ENCODE measurements at regions not wholly inside any gene's neighbourhood (a gene's known extent, or its start where the extent isn't known, plus 50 kb on each side); places are given as distances from the start of the nearest gene placed in this dataset.
A peak's percentile ranks its signal among the peaks of the same experiment; 100 is the strongest.

DNA sequence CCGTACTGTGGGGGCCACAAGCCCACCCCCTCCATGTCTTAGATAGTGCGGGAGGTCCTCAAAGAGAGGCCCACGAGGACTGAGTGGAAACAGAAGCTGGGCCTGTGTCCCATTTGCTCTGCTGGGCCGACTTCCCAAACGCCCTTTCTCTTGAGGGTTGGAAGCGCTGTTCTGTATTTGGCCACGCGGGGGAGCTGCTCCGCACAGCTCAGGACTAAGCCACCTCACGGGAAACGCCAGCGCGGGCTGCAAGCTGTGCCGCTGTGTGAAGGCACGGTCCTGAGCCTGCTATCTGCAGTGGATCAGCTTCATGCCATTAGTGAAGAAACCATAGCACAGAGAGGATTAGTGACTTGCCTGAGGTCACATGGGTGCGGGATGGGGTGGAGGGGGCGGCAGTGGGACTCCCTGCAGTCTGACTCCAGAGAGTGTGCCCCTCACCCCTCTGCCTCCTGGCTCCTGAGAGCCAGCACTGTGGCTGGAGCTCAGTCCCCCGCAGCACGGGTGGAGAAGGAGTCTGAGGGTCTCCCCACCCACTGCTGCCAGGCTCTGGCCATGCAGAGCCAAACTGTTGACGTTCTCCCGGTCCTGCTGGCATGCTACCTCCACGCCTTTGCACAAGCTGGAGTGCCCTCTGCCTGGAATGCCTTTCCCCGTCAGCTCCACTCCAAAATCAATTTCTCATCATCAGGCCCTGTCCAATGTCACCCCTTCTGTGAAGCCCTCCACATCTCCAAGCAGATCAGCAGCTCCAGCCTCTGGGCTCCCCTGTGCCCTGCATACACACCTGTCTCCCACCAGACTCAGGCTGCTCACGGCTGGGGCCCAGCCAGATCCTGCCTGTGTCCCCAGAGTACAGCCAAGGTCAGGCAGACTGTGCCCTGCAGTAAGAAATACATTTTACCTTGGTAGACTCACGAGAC lies 51.5 kb upstream of the LRRC32 start:
- peak; percentile 78 for DNase-seq (ENCODE audit: low read depth)

DNA sequence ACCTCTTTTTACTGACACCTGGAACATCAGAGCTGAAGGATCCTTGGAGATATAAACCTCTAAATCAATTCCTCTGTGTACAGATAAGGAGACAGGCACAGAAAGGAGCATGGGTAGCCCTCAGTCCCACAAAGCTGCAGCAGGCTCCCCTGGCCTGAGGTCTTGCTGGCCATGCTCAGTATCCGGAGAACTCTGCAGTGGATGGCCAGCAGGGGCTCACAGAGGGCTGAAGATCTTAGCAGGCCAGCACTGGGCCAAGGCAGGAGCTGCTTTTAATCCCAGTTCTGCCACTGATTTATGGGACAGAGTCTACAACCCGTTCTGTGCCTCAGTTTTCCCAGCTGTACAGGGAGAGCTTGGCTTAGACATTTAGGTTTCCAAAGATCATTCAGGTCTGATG lies 52.6 kb upstream of the LRRC32 start:
- DNase-seq (ENCODE audit: low read depth) = no peak

DNA sequence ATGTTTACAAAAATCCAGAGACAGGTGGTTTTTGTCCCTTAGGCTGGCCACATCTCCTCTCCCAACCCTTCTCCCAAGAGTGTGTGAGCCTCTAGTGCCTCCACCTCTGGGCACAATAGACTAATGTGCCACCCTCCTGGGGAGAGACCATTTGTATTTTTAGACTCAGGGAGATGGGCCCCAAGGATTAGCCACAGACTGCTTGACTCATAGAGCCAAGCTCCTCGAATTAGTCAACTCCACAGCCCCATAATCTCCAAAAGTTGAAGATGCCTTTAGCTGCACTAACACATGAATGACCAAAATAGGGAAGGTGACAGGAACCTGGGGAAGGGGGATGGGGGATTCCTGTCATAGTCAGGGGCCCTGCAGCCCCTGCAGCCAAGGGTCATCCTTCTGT lies 53.0 kb upstream of the LRRC32 start:
- DNase-seq (ENCODE audit: low read depth) = no peak

DNA sequence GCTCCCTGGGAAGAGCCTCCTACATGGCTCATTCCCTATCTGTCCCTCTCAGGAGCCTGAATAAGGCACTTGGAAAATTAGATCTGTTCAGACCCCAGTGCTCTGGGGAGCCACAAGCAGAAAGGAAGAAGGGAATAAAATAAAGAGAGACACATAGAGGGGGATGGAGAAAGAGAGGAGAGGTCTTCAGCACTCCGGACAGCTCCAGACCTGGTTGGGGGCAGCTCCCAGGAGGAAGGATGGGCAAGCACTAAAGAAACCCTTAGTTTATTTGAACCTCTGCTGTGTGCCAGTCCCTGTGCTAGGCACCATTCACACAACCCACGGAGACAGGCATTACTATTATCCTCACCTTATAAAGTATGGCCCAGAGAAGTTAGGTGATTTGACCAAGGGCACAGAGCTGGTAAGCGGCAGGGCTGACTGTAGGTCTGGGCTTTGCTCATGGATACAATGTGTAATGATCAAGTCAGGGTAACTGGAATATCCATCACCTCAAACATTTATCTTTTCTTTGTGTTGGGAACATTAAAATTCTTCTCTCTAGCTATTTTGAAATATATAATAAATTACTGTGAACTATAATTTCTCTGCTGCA lies 53.7 kb upstream of the LRRC32 start:
- DNase-seq (ENCODE audit: low read depth) = no peak

DNA sequence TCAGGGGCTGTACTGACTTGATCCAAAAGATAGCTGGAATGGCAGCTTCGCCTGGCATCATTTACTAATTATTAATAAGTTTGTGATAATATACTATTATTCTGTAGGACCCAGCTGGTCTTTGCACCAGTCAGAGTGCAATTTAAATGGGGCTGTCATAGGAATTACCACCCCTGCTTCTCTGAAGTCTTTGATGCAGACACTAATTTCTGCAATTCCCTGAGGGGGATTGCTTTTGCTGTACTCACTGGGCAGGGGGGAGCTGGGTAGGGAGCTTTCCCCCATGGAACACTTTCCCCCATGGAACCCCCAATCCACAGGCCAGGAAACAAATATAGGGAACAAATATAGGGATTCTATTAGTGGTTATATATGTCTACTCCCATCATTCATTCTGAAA lies 54.9 kb upstream of the TSKU start:
- no peak for DNase-seq (ENCODE audit: low read depth)

DNA sequence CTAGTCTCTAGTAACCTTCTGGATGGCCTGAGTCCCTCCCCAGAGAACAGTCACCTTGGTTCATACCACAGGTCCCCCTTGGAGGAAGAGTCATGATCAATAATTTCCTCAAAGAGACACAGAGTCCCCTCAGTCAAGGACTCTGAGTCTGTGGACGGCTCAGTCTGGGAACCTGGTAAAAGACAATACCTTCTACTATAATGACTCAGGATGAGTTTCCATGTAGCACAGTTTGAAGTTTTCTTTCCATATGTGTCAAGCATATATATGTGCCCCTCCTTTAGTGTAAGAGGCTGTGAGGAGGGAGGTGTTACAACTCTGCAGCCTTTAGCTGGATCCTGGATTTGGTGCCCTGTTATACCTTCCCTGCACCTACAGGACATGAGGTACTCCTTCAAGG lies 54.4 kb upstream of the TSKU start:
- no peak for DNase-seq (ENCODE audit: low read depth)

DNA sequence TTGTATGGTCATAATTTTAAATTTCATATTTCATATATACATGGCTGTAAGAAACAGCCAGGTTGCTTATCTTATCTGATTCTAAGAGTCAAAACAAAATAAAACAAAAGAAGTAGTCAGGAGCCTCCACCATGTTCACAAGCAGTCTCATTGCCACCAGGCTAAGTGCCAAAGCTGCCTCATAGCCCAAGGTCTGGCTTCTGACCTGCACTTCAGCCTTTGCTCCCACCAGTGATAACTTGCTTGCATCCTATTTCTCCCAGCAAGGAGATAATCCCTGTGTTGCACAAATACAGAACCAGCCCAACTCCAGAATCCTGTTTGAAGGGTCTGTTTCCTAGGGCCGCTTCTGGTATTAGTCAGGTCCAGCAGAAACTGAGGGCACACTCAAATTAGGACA lies 53.9 kb upstream of the TSKU start:
- DNase-seq (ENCODE audit: low read depth) = no peak

DNA sequence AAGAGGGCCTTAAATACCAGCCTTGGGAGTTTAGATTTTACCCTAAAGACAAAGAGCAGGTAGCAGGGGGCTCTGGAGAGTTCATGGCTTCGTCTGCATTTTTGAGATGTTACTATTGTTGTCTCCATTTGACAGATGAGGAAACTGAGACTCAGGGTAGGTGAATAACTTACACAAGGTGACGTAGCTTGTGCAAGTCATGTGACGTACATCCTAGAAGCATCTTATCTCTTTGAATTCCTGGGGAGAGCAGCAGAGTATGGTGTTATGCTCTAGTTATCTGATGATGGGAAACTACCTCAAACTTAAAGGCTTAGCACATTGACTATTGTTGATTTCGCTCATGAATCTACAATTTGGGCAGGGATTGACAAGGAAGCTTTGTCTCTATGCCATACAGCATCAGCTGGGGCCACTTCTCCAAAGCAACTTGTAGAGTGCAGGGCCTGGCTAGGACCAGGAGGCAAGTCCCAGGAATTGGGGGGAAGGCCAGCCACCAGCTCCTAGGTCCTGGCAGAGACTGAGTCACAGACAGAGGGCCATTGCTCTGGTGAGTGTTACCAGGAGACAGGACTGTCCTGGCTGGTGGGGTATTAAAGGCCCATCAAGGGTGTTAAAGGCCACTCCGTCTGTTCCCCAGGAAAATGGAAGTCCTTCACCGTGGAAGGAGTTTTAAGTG lies 52.1 kb upstream of the TSKU start:
- no peak for DNase-seq (ENCODE audit: low read depth)

DNA sequence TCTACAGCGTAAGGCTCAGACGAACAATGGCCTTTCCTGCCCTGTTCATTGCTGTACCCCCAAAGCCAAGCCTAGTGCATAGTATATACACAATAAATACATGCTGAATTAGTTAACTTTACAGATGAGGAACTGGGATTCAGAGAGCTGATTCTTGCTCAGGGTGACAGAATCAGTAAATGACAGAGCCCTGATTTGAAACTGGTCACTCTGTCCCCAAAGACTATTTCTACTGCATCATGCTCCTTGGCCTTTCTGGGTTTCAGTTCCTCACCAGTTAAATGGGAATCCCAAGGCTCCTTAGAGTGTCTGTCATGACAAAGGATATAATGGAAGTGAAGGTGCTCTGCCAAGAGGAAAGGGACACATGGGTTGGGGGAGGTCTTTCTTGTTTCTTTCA lies 50.5 kb upstream of the TSKU start:
- no peak for DNase-seq (ENCODE audit: low read depth)
